ENCODE measurements at regions not wholly inside any gene's neighbourhood (a gene's known extent, or its start where the extent isn't known, plus 50 kb on each side); places are given as distances from the start of the nearest gene placed in this dataset.

- no peak for TF ChIP-seq GABPA (IDR thresholded peaks at IDR 0.05 in 1 of 2, conservative IDR thresholded peaks at IDR 0.05 in 1 of 2)
- TF ChIP-seq MAX (IDR thresholded peaks at IDR 0.05) = no peak
- TF ChIP-seq CTCF (IDR thresholded peaks at IDR 0.05; ENCODE audit: low read depth, low read length, missing input control) = no peak
- no peak for TF ChIP-seq RAD21 (IDR thresholded peaks at IDR 0.05)
- no peak for TF ChIP-seq NR2F2 (IDR thresholded peaks at IDR 0.05)
- no peak for TF ChIP-seq REST (IDR thresholded peaks at IDR 0.05)
- no peak for TF ChIP-seq EGR1 (IDR thresholded peaks at IDR 0.05; ENCODE audit: low read depth in 2 of 2)
Measured at GRCh38 chr13:30134578-30134977, 172.8 kb downstream of the KATNAL1 start.

Data from liver (tissue), 3 donors.